ENCODE measurements at regions not wholly inside any gene's neighbourhood (a gene's known extent, or its start where the extent isn't known, plus 50 kb on each side); places are given as distances from the start of the nearest gene placed in this dataset.

DNA sequence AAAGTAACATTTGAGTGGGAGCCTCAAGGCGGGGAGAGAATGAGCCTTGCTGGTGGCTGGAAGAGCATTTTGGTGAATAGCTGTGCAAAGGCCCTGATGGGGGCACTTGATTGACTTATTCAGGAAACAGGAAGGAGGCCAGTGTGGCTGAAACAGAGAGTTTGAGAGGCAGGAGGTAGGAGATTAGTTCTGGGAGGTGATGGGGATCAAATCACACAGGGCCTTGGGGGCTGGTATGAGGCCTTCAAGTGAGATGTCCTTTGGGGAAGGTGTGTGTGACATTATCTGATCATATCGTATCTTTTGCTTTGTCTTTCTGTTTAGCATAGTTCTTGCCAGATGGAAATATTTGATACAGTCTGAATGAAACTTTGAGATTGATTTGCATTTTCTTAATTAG, 172.3 kb downstream of the TENT4A start:
- no peak for TF ChIP-seq CTCF (conservative IDR thresholded peaks at IDR 0.05; ENCODE audit: low read depth, low read length)
- DNase-seq (ENCODE audit: low read depth) = no peak

DNA sequence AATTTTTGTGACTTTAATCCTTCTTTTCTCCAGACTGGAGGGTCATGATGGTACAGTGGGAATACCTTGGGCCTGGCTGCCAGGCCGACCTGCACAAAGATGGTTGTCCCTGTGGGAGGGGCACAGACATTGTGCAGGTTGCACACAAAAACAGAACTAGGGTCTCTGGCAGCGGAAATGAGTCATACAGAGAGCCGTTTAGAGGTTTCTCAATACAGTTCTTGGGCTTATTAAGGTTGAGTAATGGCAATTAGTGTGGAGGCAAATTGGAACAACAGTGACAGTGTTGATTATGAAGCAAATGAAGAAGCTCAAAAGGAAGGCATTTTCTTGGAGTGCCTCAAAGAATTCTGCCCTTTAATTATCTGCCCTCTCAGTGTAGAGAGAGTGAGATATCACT, 173.6 kb downstream of the TENT4A start:
- TF ChIP-seq CTCF (conservative IDR thresholded peaks at IDR 0.05; ENCODE audit: low read depth, low read length) = no peak
- DNase-seq (ENCODE audit: low read depth) = no peak
- H3K4me3 ChIP-seq (ENCODE audit: low read depth, low read length) = no peak overlapping the region

More for the DNA sequence above, 172.3 kb downstream of the TENT4A start:
- H3K4me3 ChIP-seq (ENCODE audit: low read depth, low read length) = no peak overlapping the region

GRCh38 chr5:6889030-6889429, 175.8 kb downstream of the TENT4A start:
- H3K4me3 ChIP-seq (ENCODE audit: low read depth, low read length) = no peak overlapping the region
- DNase-seq (ENCODE audit: low read depth) = no peak
- TF ChIP-seq CTCF (conservative IDR thresholded peaks at IDR 0.05; ENCODE audit: low read depth, low read length) = no peak

DNA sequence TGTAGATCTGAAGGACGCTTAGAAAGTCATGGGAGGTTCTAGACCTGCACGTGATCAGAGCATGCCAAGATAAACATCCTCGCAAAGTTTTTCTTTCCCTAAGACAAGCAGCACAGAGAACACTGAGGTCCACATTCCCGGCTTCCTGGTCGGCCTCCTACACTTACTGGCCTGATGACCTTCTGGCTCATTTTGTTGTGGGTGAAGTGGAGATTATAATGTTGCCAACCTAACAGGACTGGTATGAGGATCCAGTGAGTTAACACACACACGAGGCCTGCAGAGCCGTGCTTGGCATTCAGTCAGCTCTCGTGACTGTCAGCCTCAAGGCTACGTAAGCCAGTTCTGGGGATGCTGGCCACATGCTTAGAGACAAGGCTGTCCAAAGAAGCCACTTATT, 186.0 kb downstream of the TENT4A start:
- TF ChIP-seq CTCF (conservative IDR thresholded peaks at IDR 0.05; ENCODE audit: low read depth, low read length) = no peak
- H3K4me3 ChIP-seq (ENCODE audit: low read depth, low read length) = no peak overlapping the region
- no peak for DNase-seq (ENCODE audit: low read depth)

DNA sequence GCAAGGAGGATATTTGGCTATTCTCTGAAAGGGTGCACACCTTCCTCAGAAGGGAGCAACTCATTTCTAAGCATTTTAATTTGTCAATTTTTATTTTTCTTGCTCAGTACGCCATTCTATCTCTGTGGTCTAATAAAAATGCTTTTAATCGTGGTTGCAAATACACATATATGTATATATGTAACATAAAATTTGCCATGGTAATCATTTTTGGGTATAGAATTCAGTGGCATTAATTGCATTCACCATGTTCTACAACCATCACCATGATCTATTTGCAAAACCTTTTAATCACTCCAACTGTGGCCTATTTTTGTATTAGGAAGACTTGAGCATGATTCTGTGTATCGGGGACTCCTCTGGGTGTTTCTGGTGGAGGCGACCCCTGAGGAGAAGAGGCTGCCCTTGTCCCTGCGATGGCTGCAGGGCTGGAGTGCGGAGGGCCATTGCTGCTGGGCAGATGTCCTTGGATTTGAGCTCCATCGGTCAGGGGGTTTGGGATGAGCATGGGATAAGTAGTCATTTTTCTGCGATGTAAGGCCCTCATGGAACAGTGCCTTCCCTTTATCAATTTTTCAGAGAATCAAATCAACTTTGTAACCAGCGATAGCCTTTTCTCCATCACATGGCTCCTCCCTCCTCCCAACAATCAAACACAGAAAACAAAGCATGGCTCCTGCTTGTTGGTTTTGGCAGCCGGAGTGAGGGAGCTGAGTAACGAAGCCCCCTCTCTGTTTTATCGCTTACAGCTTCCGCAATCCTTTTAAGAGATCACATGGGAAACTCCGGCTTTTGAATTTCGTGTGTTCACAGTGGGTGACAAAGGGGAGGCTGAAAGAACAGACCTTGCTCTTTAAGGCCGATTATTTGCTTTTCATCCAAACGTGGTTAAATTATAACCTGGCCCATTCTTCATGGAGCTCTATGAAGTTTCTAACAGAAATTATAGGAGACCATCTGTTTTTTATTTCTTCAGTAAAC, 187.3 kb downstream of the TENT4A start:
- no peak for DNase-seq (ENCODE audit: low read depth)
- no peak overlapping the region for H3K4me3 ChIP-seq (ENCODE audit: low read depth, low read length)
- TF ChIP-seq CTCF (conservative IDR thresholded peaks at IDR 0.05; ENCODE audit: low read depth, low read length) = no peak

- no peak overlapping the region for H3K4me3 ChIP-seq (ENCODE audit: low read depth, low read length)
- TF ChIP-seq CTCF (conservative IDR thresholded peaks at IDR 0.05; ENCODE audit: low read depth, low read length) = no peak
- no peak for DNase-seq (ENCODE audit: low read depth)
Observed at GRCh38 chr5:6902094-6902493, 188.9 kb downstream of the TENT4A start.

DNA sequence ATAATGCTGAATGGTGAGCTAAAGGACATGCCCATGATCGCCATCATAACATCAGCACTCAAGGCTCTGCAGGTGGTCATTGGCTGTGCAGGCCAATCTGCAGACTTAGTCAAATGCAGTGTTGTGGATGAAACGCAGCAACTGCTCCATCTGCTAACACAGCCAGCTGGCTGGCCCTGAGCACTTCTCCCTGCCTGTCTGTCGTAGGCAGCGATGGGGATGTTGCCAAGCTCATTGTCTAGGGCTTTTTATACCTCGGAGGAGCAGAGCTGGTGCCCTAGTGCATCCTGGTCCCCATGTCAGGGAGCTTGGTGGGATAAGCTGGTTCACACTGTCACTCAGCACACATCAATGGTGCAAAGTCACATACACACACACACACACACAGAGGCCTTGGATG, 189.4 kb downstream of the TENT4A start:
- no peak overlapping the region for H3K4me3 ChIP-seq (ENCODE audit: low read depth, low read length)
- no peak for DNase-seq (ENCODE audit: low read depth)
- TF ChIP-seq CTCF (conservative IDR thresholded peaks at IDR 0.05; ENCODE audit: low read depth, low read length) = no peak

Measured in choroid plexus epithelial cell (primary cell).